HCT116 (cell line): ENCODE measurements at regions not wholly inside any gene's neighbourhood (a gene's known extent, or its start where the extent isn't known, plus 50 kb on each side); places are given as distances from the start of the nearest gene placed in this dataset.

ENCODE experiments used
- ATAC-seq: fragments of 200-7000 bp; cut with Tn5 transposase; 2 replicates; pipeline ENCODE4 v1.9.1; 2020; ENCODE audit warnings: mild to moderate bottlenecking, moderate library complexity
- BruUV-seq: library from RNA; stranded (reverse); fragments of 400-500 nt; replicated peaks from 2 replicates; lab custom pipeline; 2021; lab: Mats Ljungman, UMichigan
- CTCF ChIA-PET: fragments of 300-600 bp; sonication (Branson Sonifier 250); formaldehyde crosslinking; loops from one replicate; lab custom pipeline; 2021; ENCODE audit warnings: antibody characterized with exemption; lab: Charles Lee
- POLR2A ChIA-PET: fragments of 300-600, 350-600 bp; sonication (Branson Sonifier 250); formaldehyde crosslinking; loops from one replicate; lab custom pipeline; 2021; ENCODE audit warnings: antibody characterized with exemption; lab: Charles Lee
- RAD21 ChIA-PET, 2 experiments: fragments of 300-600 bp; sonication (Branson Sonifier 250); formaldehyde crosslinking; loops; one replicate each; lab custom pipeline; 2023; ENCODE audit warnings: low total read pairs in 2 of 2; ENCODE audit not compliant: uncharacterized antibody in 2 of 2, unreplicated experiment in 2 of 2, low non-redundant PET in 1 of 2; lab: Charles Lee
- DNase-seq: peaks from one replicate; pipeline ENCODE4 v3.0.0-alpha.2; 2010; ENCODE audit warnings: low read depth, low spot score
- H2AFZ ChIP-seq: fragments of 200-600 bp; shearing (Covaris generic), sonication (generic); 2 replicates; pipeline ENCODE4 v1.6.1; 2017; ENCODE audit warnings: low read depth, mixed run types, mixed read lengths, antibody characterized with exemption, low read length; ENCODE audit not compliant: poor library complexity, severe bottlenecking
- H3K27ac ChIP-seq: 2 replicates; pipeline ENCODE4 v1.5.1; 2012; ENCODE audit warnings: low read depth, low read length
- H3K27me3 ChIP-seq: fragments of 200-600 bp; sonication (generic); 2 replicates; pipeline ENCODE4 v1.6.1; 2016; ENCODE audit warnings: mixed run types, low read length, mixed read lengths; ENCODE audit not compliant: insufficient read depth
- H3K36me3 ChIP-seq, 2 experiments: fragments of 200-500 bp in 1 of 2; fragments of 200-600 bp in 1 of 2; sonication (Bioruptor generic) in 1 of 2; sonication (generic) in 1 of 2; 2 replicates each; pipeline versions ENCODE4 v1.5.1 to v1.6.1; 2014 to 2016; ENCODE audit warnings: low read length in 2 of 2, inconsistent platforms in 1 of 2, mixed read lengths in 1 of 2, mixed run types in 1 of 2; ENCODE audit not compliant: insufficient read depth in 2 of 2, control insufficient read depth in 1 of 2
- H3K4me1 ChIP-seq, 2 experiments: fragments of 200-600 bp in 1 of 2; sonication (generic) in 1 of 2; 2 replicates each; pipeline versions ENCODE4 v1.5.1 to v1.6.1; 2012 to 2017; ENCODE audit warnings: low read length in 2 of 2, inconsistent platforms in 1 of 2, mild to moderate bottlenecking in 1 of 2, mixed read lengths in 1 of 2, mixed run types in 1 of 2, moderate library complexity in 1 of 2; ENCODE audit not compliant: insufficient read depth in 2 of 2, control insufficient read depth in 1 of 2
- H3K4me2 ChIP-seq: fragments of 200-600 bp; sonication (generic); 2 replicates; pipeline ENCODE4 v1.6.1; 2017; ENCODE audit warnings: mixed run types, low read length, mixed read lengths
- H3K4me3 ChIP-seq, 2 experiments: fragments of 200-600 bp in 1 of 2; sonication (generic) in 1 of 2; replicated peaks in 1 of 2; 2 replicates each; pipeline ENCODE4 v1.5.1; 2011 to 2016; ENCODE audit warnings: low read length in 2 of 2, control low read depth in 1 of 2, low read depth in 1 of 2, mild to moderate bottlenecking in 1 of 2, mixed read lengths in 1 of 2, mixed run types in 1 of 2
- H3K79me2 ChIP-seq: fragments of 200-600 bp; sonication (generic); 2 replicates; pipeline ENCODE4 v1.6.1; 2017; ENCODE audit warnings: mild to moderate bottlenecking, mixed run types, low read length, moderate library complexity, mixed read lengths; ENCODE audit not compliant: insufficient read depth
- H3K9ac ChIP-seq: fragments of 200-600 bp; sonication (generic); 2 replicates; pipeline ENCODE4 v1.6.1; 2016; ENCODE audit warnings: low read length, mixed read lengths
- H3K9me2 ChIP-seq: fragments of 200-600 bp; sonication (generic), shearing (Covaris generic); 2 replicates; pipeline ENCODE4 v1.6.1; 2017; ENCODE audit warnings: mixed run types, mild to moderate bottlenecking, moderate library complexity; ENCODE audit not compliant: insufficient read depth
- H3K9me3 ChIP-seq, 2 experiments: fragments of 200-500 bp in 1 of 2; fragments of 200-600 bp in 1 of 2; sonication (Bioruptor generic) in 1 of 2; sonication (generic) in 1 of 2; 2 replicates each; pipeline ENCODE4 v1.6.1; 2014 to 2017; ENCODE audit warnings: low read length in 2 of 2, mixed read lengths in 2 of 2, inconsistent platforms in 1 of 2, low read depth in 1 of 2, mild to moderate bottlenecking in 1 of 2, mixed run types in 1 of 2, moderate library complexity in 1 of 2; ENCODE audit not compliant: control insufficient read depth in 1 of 2, insufficient read depth in 1 of 2
- H4K20me1 ChIP-seq: fragments of 200-600 bp; sonication (generic), shearing (Covaris generic); 2 replicates; pipeline ENCODE4 v1.6.1; 2017; ENCODE audit warnings: mixed run types, mild to moderate bottlenecking, moderate library complexity; ENCODE audit not compliant: insufficient read depth
- CBX3 ChIP-seq: IDR thresholded peaks from 2 replicates; pipeline ENCODE4 v1.6.1; 2012; ENCODE audit warnings: low read depth
- CEBPB ChIP-seq: IDR thresholded peaks from 2 replicates; pipeline ENCODE4 v1.6.1; 2012; ENCODE audit warnings: low read depth
- EZH2phosphoT487 ChIP-seq: fragments of 200-600 bp; IDR thresholded peaks from 2 replicates; pipeline ENCODE4 v1.6.1; 2018; ENCODE audit warnings: antibody characterized with exemption, borderline replicate concordance
- FOSL1 ChIP-seq: IDR thresholded peaks from 2 replicates; pipeline ENCODE4 v1.6.1; 2012; ENCODE audit warnings: low read depth
- POLR2AphosphoS5 ChIP-seq: IDR thresholded peaks from 2 replicates; pipeline ENCODE4 v1.6.1; 2011; ENCODE audit warnings: mild to moderate bottlenecking, low read depth, low read length, moderate library complexity
- RAD21 ChIP-seq: IDR thresholded peaks from 2 replicates; pipeline ENCODE4 v1.6.1; 2012; ENCODE audit warnings: low read depth, mild to moderate bottlenecking
- REST ChIP-seq: IDR thresholded peaks from 2 replicates; pipeline ENCODE4 v1.6.1; 2012; ENCODE audit warnings: low read depth
- SIN3A ChIP-seq: IDR thresholded peaks from 2 replicates; pipeline ENCODE4 v1.6.1; 2012; ENCODE audit warnings: low read depth
- SRF ChIP-seq: IDR thresholded peaks from 2 replicates; pipeline ENCODE4 v1.6.1; 2012; ENCODE audit warnings: low read depth
- ZBTB33 ChIP-seq: IDR thresholded peaks from 2 replicates; pipeline ENCODE4 v1.6.1; 2011; ENCODE audit warnings: mild to moderate bottlenecking, low read length, moderate library complexity; ENCODE audit not compliant: insufficient replicate concordance; ENCODE audit errors: extremely low read depth
- intact Hi-C: fragments of 100-400 bp; cut with micrococcal nuclease; formaldehyde crosslinking; loops from 2 replicates; pipeline ENCODE4 v1.10.0; 2022

GRCh38 chr15:62932436-62932835 lies 110.1 kb upstream of the TPM1 start:
- RAD21 ChIA-PET: no interaction called here
- H3K4me1 ChIP-seq: peaks cover 0 to 18% of the 10 kb centered on the region in 2 experiments; a peak in 2 of 4 replicates
- no peak overlapping the region for H3K4me2 ChIP-seq
- no peak for ATAC-seq
- no peak overlapping the region for H2AFZ ChIP-seq
- CTCF ChIA-PET: no interaction called here
- no peak overlapping the region for H3K27ac ChIP-seq
- POLR2A ChIA-PET: no interaction called here
- no peak overlapping the region for H3K4me3 ChIP-seq
- no peaks in the 10 kb centered on the region for H4K20me1 ChIP-seq
- no peaks in the 10 kb centered on the region for H3K9me3 ChIP-seq
- no peaks in the 10 kb centered on the region for H3K9me2 ChIP-seq
- DNase-seq: no peak
- no peaks in the 10 kb centered on the region for H3K79me2 ChIP-seq
- intact Hi-C loops: no loop called here
- H3K36me3 ChIP-seq: no peaks in the 10 kb centered on the region
- no TSS peak for BruUV-seq
- no peak overlapping the region for H3K9ac ChIP-seq
- no peaks in the 10 kb centered on the region for H3K27me3 ChIP-seq
- TF ChIP-seq REST: no peak
- no peak for TF ChIP-seq CBX3
- no peak for TF ChIP-seq SIN3A
- TF ChIP-seq CEBPB: no peak
- no peak for TF ChIP-seq FOSL1
- TF ChIP-seq EZH2phosphoT487: no peak
- no peak for TF ChIP-seq POLR2AphosphoS5
- TF ChIP-seq SRF: no peak
- no peak for TF ChIP-seq ZBTB33
- no peak for TF ChIP-seq RAD21
